ENCODE measurements at regions not wholly inside any gene's neighbourhood (a gene's known extent, or its start where the extent isn't known, plus 50 kb on each side); places are given as distances from the start of the nearest gene placed in this dataset.

- intact Hi-C loops (cut with micrococcal nuclease; ENCODE audit: unreplicated experiment), result no loop called here
- FAIRE-seq, result no peak
- no peak for ATAC-seq
Measured at GRCh38 chr4:148922497-148922896, 480.3 kb upstream of the NR3C2 start.

More at GRCh38 chr4:148922497-148922896, 480.3 kb upstream of the NR3C2 start:
- Histone ChIP-seq H3K79me2 (ENCODE audit: insufficient read depth, low read length) (no peaks in the 10 kb centered on the region), H3K9me3 (ENCODE audit: low read length) (peaks cover 46% of the 10 kb centered on the region), H3K9ac (ENCODE audit: insufficient read depth, low read depth, low read length) (no peak overlapping the region), H4K20me1 (ENCODE audit: insufficient read depth, low read length) (no peaks in the 10 kb centered on the region), H3K27ac (ENCODE audit: extremely low read length, insufficient read depth, low read length) (no peak overlapping the region), H3K4me3 (replicated peaks in 1 of 3; ENCODE audit: insufficient read depth in 1 of 3, low read depth in 2 of 3, low read length in 3 of 3) (no peak overlapping the region), H3K4me1 (ENCODE audit: insufficient read depth, low read length) (no peaks in the 10 kb centered on the region), H2AFZ (ENCODE audit: low read length) (no peak overlapping the region), H3K27me3 (ENCODE audit: control insufficient read depth in 1 of 2, insufficient read depth in 2 of 2, low read length in 2 of 2) (no peaks in the 10 kb centered on the region), H3K4me2 (ENCODE audit: low read depth, low read length) (no peak overlapping the region), H3K36me3 (replicated peaks in 1 of 2; ENCODE audit: control insufficient read depth in 1 of 2, insufficient read depth in 2 of 2, low read length in 2 of 2) (no peaks in the 10 kb centered on the region)
- ChIA-PET CTCF (ENCODE audit: low intra/inter-chr PET ratio, low total read pairs) (no interaction called here), POLR2A (no interaction called here)
- BruUV-seq (replicated peaks), result no TSS peak
- 0% methylated on average over 1 of the region's 1 CpG for WGBS (ENCODE audit: low lambda C conversion rate)
- no peak for DNase-seq (ENCODE audit: low spot score)
- TF ChIP-seq ZNF276 (CRISPR knock-in tag; IDR thresholded peaks at IDR 0.05; ENCODE audit: low read depth) (no peak), ARNT (IDR thresholded peaks at IDR 0.05) (no peak), ZMAT3 (CRISPR knock-in tag; conservative IDR thresholded peaks at IDR 0.05) (no peak), ZNF431 (CRISPR knock-in tag; IDR thresholded peaks at IDR 0.05; ENCODE audit: borderline replicate concordance, low read depth) (no peak), ZNF12 (CRISPR knock-in tag; IDR thresholded peaks at IDR 0.05) (no peak), CCDC6 (CRISPR knock-in tag; IDR thresholded peaks at IDR 0.05) (no peak), TBX2 (CRISPR knock-in tag; IDR thresholded peaks at IDR 0.05; ENCODE audit: borderline replicate concordance) (no peak), ZMYM2 (CRISPR knock-in tag; IDR thresholded peaks at IDR 0.05) (no peak), ZMYM4 (CRISPR knock-in tag; IDR thresholded peaks at IDR 0.05) (no peak), ZNF143 (CRISPR knock-in tag; IDR thresholded peaks at IDR 0.05) (no peak), GMEB2 (CRISPR knock-in tag; IDR thresholded peaks at IDR 0.05; ENCODE audit: low read depth) (no peak), HMG20A (CRISPR knock-in tag; IDR thresholded peaks at IDR 0.05; ENCODE audit: borderline replicate concordance) (no peak), HMGXB4 (CRISPR knock-in tag; IDR thresholded peaks at IDR 0.05; ENCODE audit: borderline replicate concordance in 1 of 2, low read depth in 1 of 2) (no peak), PAF1 (CRISPR knock-in tag; IDR thresholded peaks at IDR 0.05) (no peak), NCOR1 (IDR thresholded peaks at IDR 0.05; ENCODE audit: borderline replicate concordance, low read length) (no peak), ZIK1 (CRISPR knock-in tag; IDR thresholded peaks at IDR 0.05; ENCODE audit: borderline replicate concordance, low read depth) (no peak), ZNF672 (CRISPR knock-in tag; IDR thresholded peaks at IDR 0.05) (no peak), IKZF1 (IDR thresholded peaks at IDR 0.05) (no peak), ZNF543 (CRISPR knock-in tag; IDR thresholded peaks at IDR 0.05) (no peak), FLYWCH1 (CRISPR knock-in tag; IDR thresholded peaks at IDR 0.05) (no peak)
- in situ Hi-C loops (cut with HindIII; ENCODE audit: extremely low pct_ligation_motif_present, low pct_unique_long_range_greater_than_20kb), result no loop called here

Data from HepG2 (cell line).